Heart left ventricle (tissue), 13 donors: ENCODE measurements at regions not wholly inside any gene's neighbourhood (a gene's known extent, or its start where the extent isn't known, plus 50 kb on each side); places are given as distances from the start of the nearest gene placed in this dataset.

Experiments used
- CTCF ChIP-seq, 12 donors: fragments of 200-600 bp; sonication (generic) in 4 of 12; IDR thresholded peaks; one replicate each; pipeline versions ENCODE4 v1.5.0 to v1.8.0; 2018 to 2022; ENCODE audit warnings: antibody characterized with exemption in 12 of 12, mild to moderate bottlenecking in 5 of 12
- POLR2A ChIP-seq, 2 donors: fragments of 450-650 bp; IDR thresholded peaks; one replicate each; pipeline ENCODE4 v1.6.1; 2017; ENCODE audit warnings: antibody characterized with exemption in 2 of 2, mild to moderate bottlenecking in 2 of 2, moderate library complexity in 2 of 2
- donor health status: ischemic (EF 13 %, LVEDD 7.1; RV severe dilation, severe dysfunction).
- donor health status: DM: no; HTN: yes; CAD: no.
- donor health status: DM: no; HTN: no; CAD: no.
- donor health status: ischemic (EF 25% LVEDD 6.9; RV normal size, moderate dysfunction).
- donor health status: ischemic (EF 25% LVEDD 5.7; RV mildly dilated, moderate dysfunction).
- donor health status: ischemic (EF 35%, LVEDD 5.7; RV mildly dilated, moderate dysfunction).
- donor health status: nonischemic (EF 11% LVEDD 7.7; RV severe dilation, severe dysfunction).
- donor health status: DM: yes; HTN: yes; CAD: no.
- donor health status: PGD.
- donor health status: ischemic (EF 29% LVEDD 5.4; RV normal size, mild dysfunction).
- donor health status: nonischemic (EF 23%, LVEDD 6.1; RV moderate dilation, normal function).

- TF ChIP-seq CTCF (IDR thresholded peaks at IDR 0.05), result no peak
- no peak for TF ChIP-seq POLR2A (IDR thresholded peaks at IDR 0.05)
Observed at GRCh38 chr13:40121722-40122121, 466.3 kb downstream of the COG6 start.
